Neural progenitor cell (in vitro differentiated cells): ENCODE measurements at regions not wholly inside any gene's neighbourhood (a gene's known extent, or its start where the extent isn't known, plus 50 kb on each side); places are given as distances from the start of the nearest gene placed in this dataset.

Experiments
- DNase-seq: peaks from one replicate; pipeline ENCODE4 v3.0.0-alpha.2; 2016; ENCODE audit warnings: low spot score
- H2AFZ ChIP-seq: fragments of 200-600 bp; sonication (generic); replicated peaks from 2 replicates; pipeline ENCODE4 v1.6.1; 2016; ENCODE audit warnings: antibody characterized with exemption
- H3F3A ChIP-seq: fragments of 200-600 bp; sonication (generic); 2 replicates; pipeline ENCODE4 v1.6.1; 2016; ENCODE audit warnings: antibody characterized with exemption, low read depth
- H3K27ac ChIP-seq: fragments of 200-600 bp; sonication (generic); 2 replicates; pipeline ENCODE4 v1.5.1; 2016; ENCODE audit warnings: mild to moderate bottlenecking
- H3K27me3 ChIP-seq: fragments of 200-600 bp; sonication (generic); 2 replicates; pipeline ENCODE4 v1.6.1; 2016; ENCODE audit warnings: mild to moderate bottlenecking, moderate library complexity
- H3K36me3 ChIP-seq: fragments of 200-600 bp; sonication (generic); 2 replicates; pipeline ENCODE4 v1.5.1; 2016
- H3K4me1 ChIP-seq: fragments of 200-600 bp; sonication (generic); 2 replicates; pipeline ENCODE4 v1.6.1; 2016; ENCODE audit warnings: mixed run types
- H3K4me2 ChIP-seq: fragments of 200-600 bp; sonication (generic); 2 replicates; pipeline ENCODE4 v1.6.1; 2016
- H3K4me3 ChIP-seq: fragments of 200-600 bp; sonication (generic); 2 replicates; pipeline ENCODE4 v1.5.1; 2016
- H3K79me2 ChIP-seq: fragments of 200-600 bp; sonication (generic); 2 replicates; pipeline ENCODE4 v1.6.1; 2016; ENCODE audit warnings: low read depth
- H3K9ac ChIP-seq: fragments of 200-600 bp; sonication (generic); 2 replicates; pipeline ENCODE4 v1.6.1; 2016
- H3K9me3 ChIP-seq: fragments of 200-600 bp; sonication (generic); 2 replicates; pipeline ENCODE4 v1.5.1; 2016; ENCODE audit warnings: low read depth
- H4K20me1 ChIP-seq: fragments of 200-600 bp; sonication (generic); 2 replicates; pipeline ENCODE4 v1.6.1; 2016; ENCODE audit warnings: low read depth
- H3K27ac Mint-ChIP-seq: 3 replicates; pipeline ENCODE4 v1.8.0; 2021; ENCODE audit warnings: mixed read lengths
- H3K27me3 Mint-ChIP-seq: 2 replicates; pipeline ENCODE4 v1.8.0; 2022; ENCODE audit warnings: low read depth, mild to moderate bottlenecking, inconsistent platforms, moderate library complexity, mixed read lengths; ENCODE audit not compliant: insufficient read depth
- H3K36me3 Mint-ChIP-seq: 3 replicates; pipeline ENCODE4 v1.8.0; 2021; ENCODE audit warnings: mixed read lengths
- H3K4me1 Mint-ChIP-seq: 3 replicates; pipeline ENCODE4 v1.8.0; 2021; ENCODE audit warnings: mixed read lengths
- H3K4me3 Mint-ChIP-seq: 3 replicates; pipeline ENCODE4 v1.8.0; 2021; ENCODE audit warnings: mild to moderate bottlenecking, moderate library complexity, mixed read lengths
- H3K9me3 Mint-ChIP-seq: 3 replicates; pipeline ENCODE4 v1.8.0; 2020; ENCODE audit warnings: mixed read lengths
- CTCF ChIP-seq: fragments of 200-600 bp; sonication (generic); IDR thresholded peaks from 2 replicates; pipeline ENCODE4 v1.5.1; 2017; ENCODE audit warnings: antibody characterized with exemption, mild to moderate bottlenecking
- EZH2 ChIP-seq: fragments of 200-600 bp; sonication (generic); IDR thresholded peaks from 2 replicates; pipeline ENCODE4 v1.6.1; 2017; ENCODE audit warnings: antibody characterized with exemption, mild to moderate bottlenecking, moderate library complexity
- EZH2phosphoT487 ChIP-seq: fragments of 200-600 bp; sonication (generic); IDR thresholded peaks from 2 replicates; pipeline ENCODE4 v1.6.1; 2017; ENCODE audit warnings: antibody characterized with exemption

DNA sequence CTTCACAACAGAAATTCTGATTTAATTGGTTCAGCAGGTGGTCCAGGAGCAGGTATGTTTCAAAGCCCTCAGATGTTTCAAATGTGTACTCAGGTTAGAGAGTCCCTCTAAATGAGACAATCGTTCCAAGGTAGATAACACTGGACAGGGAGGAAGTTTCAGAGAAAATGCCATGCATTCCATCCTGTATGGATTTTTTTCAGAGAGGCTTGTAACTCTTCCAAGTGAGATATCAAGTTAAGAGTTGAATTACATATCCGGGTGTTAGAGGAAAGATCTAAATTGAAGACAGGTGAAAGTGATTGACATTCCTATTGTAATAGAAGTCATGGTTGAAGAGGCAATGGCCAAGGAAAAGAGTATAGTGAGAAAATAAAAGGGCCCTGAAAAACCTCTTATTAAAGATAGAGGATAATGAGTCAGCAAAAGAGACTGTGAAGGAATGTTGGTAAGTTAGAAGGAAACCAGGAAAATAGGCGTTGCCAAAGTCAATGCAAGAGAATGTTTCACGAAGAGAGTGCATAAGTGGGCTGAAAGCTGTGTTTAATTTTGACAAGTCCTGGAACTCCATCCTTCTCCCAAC is 105.8 kb downstream of the BMP4 start:
- Mint-ChIP-seq H3K27me3 (no peaks in the 10 kb centered on the region), H3K4me3 (no peak overlapping the region), H3K36me3 (no peaks in the 10 kb centered on the region), H3K4me1 (peaks cover 10% of the 10 kb centered on the region), H3K9me3 (no peaks in the 10 kb centered on the region), H3K27ac (no peak overlapping the region)
- Histone ChIP-seq H3K27ac (no peak overlapping the region), H3K4me2 (no peak overlapping the region), H3K36me3 (no peaks in the 10 kb centered on the region), H2AFZ (no peak overlapping the region), H3K4me1 (no peaks in the 10 kb centered on the region), H3F3A (no peaks in the 10 kb centered on the region), H3K4me3 (no peak overlapping the region), H3K9ac (no peak overlapping the region), H3K79me2 (no peaks in the 10 kb centered on the region), H3K9me3 (no peaks in the 10 kb centered on the region), H4K20me1 (no peaks in the 10 kb centered on the region), H3K27me3 (no peaks in the 10 kb centered on the region)
- no peak for DNase-seq
- no peak for TF ChIP-seq EZH2phosphoT487
- no peak for TF ChIP-seq CTCF
- no peak for TF ChIP-seq EZH2

- Mint-ChIP-seq H3K27me3 (no peaks in the 10 kb centered on the region), H3K36me3 (no peaks in the 10 kb centered on the region), H3K27ac (no peak overlapping the region), H3K9me3 (no peaks in the 10 kb centered on the region), H3K4me1 (peaks cover 10% of the 10 kb centered on the region), H3K4me3 (no peak overlapping the region)
- Histone ChIP-seq H3K36me3 (no peaks in the 10 kb centered on the region), H3K4me2 (no peak overlapping the region), H3K4me3 (no peak overlapping the region), H3K4me1 (no peaks in the 10 kb centered on the region), H3K9ac (no peak overlapping the region), H4K20me1 (no peaks in the 10 kb centered on the region), H3K79me2 (no peaks in the 10 kb centered on the region), H3K27ac (no peak overlapping the region), H3K9me3 (no peaks in the 10 kb centered on the region), H3K27me3 (no peaks in the 10 kb centered on the region), H3F3A (no peaks in the 10 kb centered on the region), H2AFZ (no peak overlapping the region)
- TF ChIP-seq CTCF (no peak), EZH2 (no peak), EZH2phosphoT487 (no peak)
- DNase-seq, result no peak
Measured at GRCh38 chr14:53849549-53849948, 107.1 kb downstream of the BMP4 start.

GRCh38 chr14:53848854-53849253 is 107.8 kb downstream of the BMP4 start:
- H3K4me3 ChIP-seq, result no peak overlapping the region
- H3K27ac ChIP-seq, result no peak overlapping the region
- Mint-ChIP-seq H3K9me3 (no peaks in the 10 kb centered on the region), H3K27ac (no peak overlapping the region), H3K36me3 (no peaks in the 10 kb centered on the region), H3K4me1 (peaks cover 10% of the 10 kb centered on the region), H3K27me3 (no peaks in the 10 kb centered on the region), H3K4me3 (no peak overlapping the region)
- H3K9ac ChIP-seq, result no peak overlapping the region
- H3K9me3 ChIP-seq, result no peaks in the 10 kb centered on the region
- no peak overlapping the region for H3K4me2 ChIP-seq
- no peaks in the 10 kb centered on the region for H3K36me3 ChIP-seq
- no peaks in the 10 kb centered on the region for H3K27me3 ChIP-seq
- TF ChIP-seq CTCF (no peak), EZH2 (no peak), EZH2phosphoT487 (no peak)
- no peaks in the 10 kb centered on the region for H3K4me1 ChIP-seq
- no peak for DNase-seq
- H3F3A ChIP-seq, result no peaks in the 10 kb centered on the region
- no peak overlapping the region for H2AFZ ChIP-seq
- H4K20me1 ChIP-seq, result no peaks in the 10 kb centered on the region
- no peaks in the 10 kb centered on the region for H3K79me2 ChIP-seq
